ENCODE measurements at regions not wholly inside any gene's neighbourhood (a gene's known extent, or its start where the extent isn't known, plus 50 kb on each side); places are given as distances from the start of the nearest gene placed in this dataset.

GRCh38 chr11:134489728-134490127, 77.7 kb upstream of the B3GAT1 start:
- intact Hi-C loops (cut with DNase I; ENCODE audit: low total_unique reads) = no loop called here
- Histone ChIP-seq H3K4me3 (no peak overlapping the region), H3K27ac (no peak overlapping the region), H3K4me1 (no peaks in the 10 kb centered on the region), H3K27me3 (no peaks in the 10 kb centered on the region), H3K36me3 (no peaks in the 10 kb centered on the region), H3K9me3 (no peaks in the 10 kb centered on the region)
- TF ChIP-seq, protein P1, sequence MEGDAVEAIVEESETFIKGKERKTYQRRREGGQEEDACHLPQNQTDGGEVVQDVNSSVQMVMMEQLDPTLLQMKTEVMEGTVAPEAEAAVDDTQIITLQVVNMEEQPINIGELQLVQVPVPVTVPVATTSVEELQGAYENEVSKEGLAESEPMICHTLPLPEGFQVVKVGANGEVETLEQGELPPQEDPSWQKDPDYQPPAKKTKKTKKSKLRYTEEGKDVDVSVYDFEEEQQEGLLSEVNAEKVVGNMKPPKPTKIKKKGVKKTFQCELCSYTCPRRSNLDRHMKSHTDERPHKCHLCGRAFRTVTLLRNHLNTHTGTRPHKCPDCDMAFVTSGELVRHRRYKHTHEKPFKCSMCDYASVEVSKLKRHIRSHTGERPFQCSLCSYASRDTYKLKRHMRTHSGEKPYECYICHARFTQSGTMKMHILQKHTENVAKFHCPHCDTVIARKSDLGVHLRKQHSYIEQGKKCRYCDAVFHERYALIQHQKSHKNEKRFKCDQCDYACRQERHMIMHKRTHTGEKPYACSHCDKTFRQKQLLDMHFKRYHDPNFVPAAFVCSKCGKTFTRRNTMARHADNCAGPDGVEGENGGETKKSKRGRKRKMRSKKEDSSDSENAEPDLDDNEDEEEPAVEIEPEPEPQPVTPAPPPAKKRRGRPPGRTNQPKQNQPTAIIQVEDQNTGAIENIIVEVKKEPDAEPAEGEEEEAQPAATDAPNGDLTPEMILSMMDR (IDR thresholded peaks at IDR 0.05) = no peak
- no peak for TF ChIP-seq POLR2A (IDR thresholded peaks at IDR 0.05)
- DNase-seq = no peak

DNA sequence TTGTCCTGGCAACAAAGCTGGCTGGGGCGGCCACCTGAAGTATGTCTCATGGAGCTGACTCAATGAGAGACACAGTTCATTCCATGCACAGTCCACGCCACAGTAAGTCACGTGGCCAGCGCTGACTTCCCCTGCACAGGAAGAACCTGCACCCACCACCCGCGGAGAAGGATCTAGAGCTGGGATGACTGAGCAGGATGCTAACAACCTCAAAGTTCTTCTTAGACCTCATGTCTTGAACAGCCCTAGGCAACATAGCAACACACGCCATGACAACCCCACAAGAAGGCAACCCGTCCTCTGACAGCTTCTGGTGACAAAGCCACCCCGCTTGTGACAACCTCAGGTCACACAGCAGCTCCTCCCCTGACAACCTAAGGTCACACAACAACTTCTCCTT, 76.9 kb upstream of the B3GAT1 start:
- H3K4me1 ChIP-seq = no peaks in the 10 kb centered on the region
- no peaks in the 10 kb centered on the region for H3K9me3 ChIP-seq
- H3K27me3 ChIP-seq = no peaks in the 10 kb centered on the region
- no peaks in the 10 kb centered on the region for H3K36me3 ChIP-seq
- intact Hi-C loops (cut with DNase I; ENCODE audit: low total_unique reads) = no loop called here
- no peak overlapping the region for H3K27ac ChIP-seq
- H3K4me3 ChIP-seq = no peak overlapping the region
- TF ChIP-seq, protein P1 (IDR thresholded peaks at IDR 0.05) = no peak
- TF ChIP-seq POLR2A (IDR thresholded peaks at IDR 0.05) = no peak
- DNase-seq = no peak

- no peak for DNase-seq
- H3K36me3 ChIP-seq = no peaks in the 10 kb centered on the region
- H3K27me3 ChIP-seq = no peaks in the 10 kb centered on the region
- H3K27ac ChIP-seq = no peak overlapping the region
- H3K9me3 ChIP-seq = no peaks in the 10 kb centered on the region
- TF ChIP-seq, protein P1 (IDR thresholded peaks at IDR 0.05) = no peak
- no peak for TF ChIP-seq POLR2A (IDR thresholded peaks at IDR 0.05)
- H3K4me3 ChIP-seq = no peak overlapping the region
- intact Hi-C loops (cut with DNase I; ENCODE audit: low total_unique reads) = no loop called here
- H3K4me1 ChIP-seq = no peaks in the 10 kb centered on the region
Observed at GRCh38 chr11:134488512-134488911, 76.5 kb upstream of the B3GAT1 start.

DNA sequence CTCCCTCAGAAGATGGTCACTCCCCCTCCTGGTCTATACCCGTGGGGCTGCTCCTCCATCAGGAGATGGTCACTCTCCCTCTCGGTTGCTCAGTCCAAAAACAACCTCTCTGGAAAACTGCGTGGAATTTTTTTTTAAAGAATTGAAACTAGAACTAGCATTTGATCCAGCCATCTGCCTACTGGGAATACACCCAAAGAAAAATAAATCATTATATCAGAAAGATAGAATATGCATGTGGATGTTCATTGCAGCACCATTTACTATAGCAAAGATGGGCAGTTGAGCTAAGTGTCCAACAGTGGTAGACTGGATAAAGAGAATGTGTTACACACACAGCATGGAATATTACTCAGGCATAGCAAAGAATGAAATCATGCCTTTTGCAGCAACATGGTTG, 75.7 kb upstream of the B3GAT1 start:
- DNase-seq = no peak
- Histone ChIP-seq H3K36me3 (no peaks in the 10 kb centered on the region), H3K27me3 (no peaks in the 10 kb centered on the region), H3K27ac (no peak overlapping the region), H3K4me1 (no peaks in the 10 kb centered on the region), H3K9me3 (no peaks in the 10 kb centered on the region), H3K4me3 (no peak overlapping the region)
- TF ChIP-seq, protein P1 (IDR thresholded peaks at IDR 0.05) = no peak
- TF ChIP-seq POLR2A (IDR thresholded peaks at IDR 0.05) = no peak
- intact Hi-C loops (cut with DNase I; ENCODE audit: low total_unique reads) = no loop called here

GRCh38 chr11:134486704-134487103, 74.7 kb upstream of the B3GAT1 start:
- TF ChIP-seq, protein P1 (IDR thresholded peaks at IDR 0.05) = no peak
- TF ChIP-seq POLR2A (IDR thresholded peaks at IDR 0.05) = no peak
- no peaks in the 10 kb centered on the region for H3K9me3 ChIP-seq
- no peak overlapping the region for H3K27ac ChIP-seq
- H3K36me3 ChIP-seq = no peaks in the 10 kb centered on the region
- intact Hi-C loops (cut with DNase I; ENCODE audit: low total_unique reads) = no loop called here
- no peaks in the 10 kb centered on the region for H3K4me1 ChIP-seq
- H3K27me3 ChIP-seq = no peaks in the 10 kb centered on the region
- H3K4me3 ChIP-seq = no peak overlapping the region
- DNase-seq = no peak

All from uterus (tissue), 3 donors.